ENCODE measurements at regions not wholly inside any gene's neighbourhood (a gene's known extent, or its start where the extent isn't known, plus 50 kb on each side); places are given as distances from the start of the nearest gene placed in this dataset.

DNA sequence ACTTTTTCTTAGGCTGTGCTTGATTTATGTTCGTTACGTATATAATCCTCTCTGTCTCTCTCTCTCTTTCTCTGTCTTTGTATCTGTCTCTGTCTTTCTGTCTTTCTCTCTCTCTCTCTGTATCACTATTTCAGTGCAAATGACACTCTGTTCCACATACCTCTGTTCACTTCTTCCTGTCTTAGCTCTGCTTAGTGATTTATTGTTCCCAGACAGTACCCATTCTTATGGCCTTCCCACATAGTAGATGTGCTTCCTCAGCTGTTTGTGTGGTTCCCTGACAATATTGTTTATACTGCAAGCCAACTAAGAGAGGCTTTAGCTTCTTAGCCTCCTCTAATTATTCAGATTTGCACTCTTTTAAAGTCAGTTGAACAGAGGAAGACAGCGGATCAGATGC, 1244.2 kb downstream of the DIAPH3 start:
- no peak for TF ChIP-seq POLR2AphosphoS5 (IDR thresholded peaks at IDR 0.05; ENCODE audit: low read depth, low read length)
- TF ChIP-seq, protein P1, sequence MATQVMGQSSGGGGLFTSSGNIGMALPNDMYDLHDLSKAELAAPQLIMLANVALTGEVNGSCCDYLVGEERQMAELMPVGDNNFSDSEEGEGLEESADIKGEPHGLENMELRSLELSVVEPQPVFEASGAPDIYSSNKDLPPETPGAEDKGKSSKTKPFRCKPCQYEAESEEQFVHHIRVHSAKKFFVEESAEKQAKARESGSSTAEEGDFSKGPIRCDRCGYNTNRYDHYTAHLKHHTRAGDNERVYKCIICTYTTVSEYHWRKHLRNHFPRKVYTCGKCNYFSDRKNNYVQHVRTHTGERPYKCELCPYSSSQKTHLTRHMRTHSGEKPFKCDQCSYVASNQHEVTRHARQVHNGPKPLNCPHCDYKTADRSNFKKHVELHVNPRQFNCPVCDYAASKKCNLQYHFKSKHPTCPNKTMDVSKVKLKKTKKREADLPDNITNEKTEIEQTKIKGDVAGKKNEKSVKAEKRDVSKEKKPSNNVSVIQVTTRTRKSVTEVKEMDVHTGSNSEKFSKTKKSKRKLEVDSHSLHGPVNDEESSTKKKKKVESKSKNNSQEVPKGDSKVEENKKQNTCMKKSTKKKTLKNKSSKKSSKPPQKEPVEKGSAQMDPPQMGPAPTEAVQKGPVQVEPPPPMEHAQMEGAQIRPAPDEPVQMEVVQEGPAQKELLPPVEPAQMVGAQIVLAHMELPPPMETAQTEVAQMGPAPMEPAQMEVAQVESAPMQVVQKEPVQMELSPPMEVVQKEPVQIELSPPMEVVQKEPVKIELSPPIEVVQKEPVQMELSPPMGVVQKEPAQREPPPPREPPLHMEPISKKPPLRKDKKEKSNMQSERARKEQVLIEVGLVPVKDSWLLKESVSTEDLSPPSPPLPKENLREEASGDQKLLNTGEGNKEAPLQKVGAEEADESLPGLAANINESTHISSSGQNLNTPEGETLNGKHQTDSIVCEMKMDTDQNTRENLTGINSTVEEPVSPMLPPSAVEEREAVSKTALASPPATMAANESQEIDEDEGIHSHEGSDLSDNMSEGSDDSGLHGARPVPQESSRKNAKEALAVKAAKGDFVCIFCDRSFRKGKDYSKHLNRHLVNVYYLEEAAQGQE (IDR thresholded peaks at IDR 0.05; ENCODE audit: insufficient read depth in 1 of 2, low read depth in 2 of 2, low read length in 2 of 2) = no peak
- TF ChIP-seq SIN3A (IDR thresholded peaks at IDR 0.05; ENCODE audit: borderline replicate concordance, insufficient read depth, low read length) = no peak
